ENCODE measurements at regions not wholly inside any gene's neighbourhood (a gene's known extent, or its start where the extent isn't known, plus 50 kb on each side); places are given as distances from the start of the nearest gene placed in this dataset.

DNA sequence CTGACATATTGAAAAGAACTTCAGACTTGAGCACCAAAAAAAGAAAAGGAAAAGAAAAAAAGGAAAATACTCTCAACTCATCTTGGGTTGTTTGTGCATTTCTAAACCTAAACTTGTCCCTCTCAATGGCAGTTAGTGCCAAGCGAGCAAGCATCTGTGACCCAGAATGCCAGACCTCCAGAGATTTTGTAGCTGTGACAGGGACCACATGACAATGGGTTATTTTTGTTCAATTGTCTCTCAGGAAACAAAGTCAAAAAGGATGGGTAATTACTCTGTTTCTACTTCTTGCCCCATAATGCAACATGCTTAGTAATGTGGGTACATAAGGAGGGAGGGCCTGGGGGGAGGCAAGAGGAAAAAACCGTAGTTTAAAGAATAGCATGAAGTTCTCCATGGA, 285.7 kb upstream of the RTL1 start:
- no peak for DNase-seq (ENCODE audit: extremely low read depth in 1 of 2, low read depth in 1 of 2)

DNA sequence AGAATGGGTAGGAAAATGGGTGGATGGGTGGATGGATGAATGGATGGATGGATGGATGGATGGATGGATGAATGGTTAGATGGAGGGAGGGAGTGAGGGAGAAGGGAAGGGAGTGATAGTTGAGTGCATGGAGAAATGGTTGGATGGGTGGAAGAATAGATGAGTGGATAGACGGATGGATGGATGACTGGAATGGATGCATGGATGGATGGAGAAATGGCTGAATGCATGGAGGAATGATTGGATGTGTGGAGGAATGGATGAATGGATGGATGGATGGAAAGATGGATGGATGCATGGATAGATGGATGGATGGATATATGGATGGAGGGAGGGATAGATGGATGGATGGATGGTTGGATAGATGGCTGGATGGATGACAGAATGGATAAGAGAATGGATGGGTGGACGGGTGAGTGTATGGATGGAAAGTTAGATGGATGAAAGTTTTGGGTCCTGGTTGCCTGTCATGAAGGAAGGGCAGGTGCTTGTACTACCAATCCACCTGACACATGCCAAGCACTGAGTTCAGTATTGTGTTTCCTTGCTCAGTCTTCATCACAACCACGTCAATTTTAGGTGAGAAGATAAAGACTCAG, 286.5 kb upstream of the RTL1 start:
- DNase-seq (ENCODE audit: extremely low read depth in 1 of 2, low read depth in 1 of 2) = no peak

GRCh38 chr14:101191101-101191720, 287.7 kb upstream of the RTL1 start:
- no peak for DNase-seq (ENCODE audit: extremely low read depth in 1 of 2, low read depth in 1 of 2)

DNA sequence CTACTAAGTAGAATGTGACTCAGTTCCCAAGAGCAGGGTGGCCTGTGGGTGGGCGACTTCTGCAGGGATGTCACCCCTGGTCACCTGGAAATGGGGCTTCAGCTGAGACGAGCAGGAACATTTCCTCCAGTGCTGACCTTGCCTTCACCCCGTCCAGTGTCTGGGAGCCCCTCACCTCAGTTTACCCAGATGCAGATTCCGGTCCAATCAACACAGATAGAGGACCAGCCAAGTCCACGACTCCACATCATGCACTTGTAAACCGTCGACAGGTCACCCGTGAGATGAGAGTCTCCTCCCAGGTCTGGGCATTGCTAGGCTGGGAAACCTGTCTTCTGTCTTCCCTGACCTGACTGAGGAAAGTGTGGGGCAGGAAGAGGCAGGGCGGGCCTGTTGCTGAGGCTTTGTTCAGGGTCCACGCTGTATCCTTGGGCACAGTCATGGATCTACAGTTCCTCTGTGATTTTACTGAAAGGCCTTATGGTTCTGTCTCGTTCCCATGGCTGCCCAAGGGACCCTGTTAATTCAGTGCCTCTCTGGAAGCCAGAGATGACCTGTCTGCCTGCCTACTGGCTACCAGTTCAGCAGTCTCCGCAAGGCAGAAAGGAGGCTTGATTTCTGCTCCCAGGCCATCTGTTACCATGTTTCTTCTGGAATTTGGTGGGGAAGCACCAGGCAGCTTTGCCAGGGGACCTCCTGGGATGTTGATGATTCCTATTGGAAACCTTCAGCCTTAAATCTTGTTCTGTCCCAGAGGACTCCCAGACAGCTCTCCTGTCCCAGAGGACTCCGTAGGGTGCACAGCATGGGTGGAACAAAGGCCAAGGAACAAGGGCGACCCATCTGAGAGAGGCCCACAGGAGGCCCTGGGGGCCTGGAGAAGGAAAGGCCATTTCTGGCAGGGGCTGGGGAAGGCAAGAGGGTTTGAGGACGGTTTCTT, 288.5 kb upstream of the RTL1 start:
- DNase-seq (ENCODE audit: extremely low read depth in 1 of 2, low read depth in 1 of 2) = no peak

- DNase-seq (ENCODE audit: extremely low read depth in 1 of 2, low read depth in 1 of 2) = no peak
These were observed 289.1 kb upstream of the RTL1 start for GRCh38 chr14:101192661-101193000.

GRCh38 chr14:101193106-101193844, 289.8 kb upstream of the RTL1 start:
- DNase-seq (ENCODE audit: extremely low read depth in 1 of 2, low read depth in 1 of 2) = no peak

DNA sequence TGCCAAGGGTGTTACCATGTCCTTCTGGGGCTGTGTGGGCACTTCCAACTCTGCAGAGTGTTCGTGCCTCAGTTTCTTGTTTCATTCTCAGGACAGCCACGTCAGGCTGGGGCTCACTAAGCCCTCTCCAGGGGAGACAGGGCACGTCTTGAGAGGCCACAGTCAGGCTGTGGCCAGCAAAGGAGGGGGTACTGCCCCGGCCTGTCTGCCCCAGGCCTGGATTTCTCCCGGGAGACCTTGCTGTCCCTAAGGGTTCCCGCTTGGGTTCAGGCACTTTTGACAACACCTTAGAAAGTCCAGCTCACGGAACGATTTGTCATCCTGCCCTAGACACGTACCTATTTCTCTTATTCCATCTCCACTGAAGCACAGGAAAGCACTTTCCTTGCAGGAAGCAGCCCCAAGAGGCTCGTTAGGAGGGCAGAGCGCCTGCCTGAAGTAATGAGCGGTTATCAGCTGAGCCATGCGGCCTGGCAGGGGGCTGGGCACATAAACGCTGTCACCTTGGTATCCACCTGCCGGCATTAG, 290.4 kb upstream of the RTL1 start:
- no peak for DNase-seq (ENCODE audit: extremely low read depth in 1 of 2, low read depth in 1 of 2)

DNA sequence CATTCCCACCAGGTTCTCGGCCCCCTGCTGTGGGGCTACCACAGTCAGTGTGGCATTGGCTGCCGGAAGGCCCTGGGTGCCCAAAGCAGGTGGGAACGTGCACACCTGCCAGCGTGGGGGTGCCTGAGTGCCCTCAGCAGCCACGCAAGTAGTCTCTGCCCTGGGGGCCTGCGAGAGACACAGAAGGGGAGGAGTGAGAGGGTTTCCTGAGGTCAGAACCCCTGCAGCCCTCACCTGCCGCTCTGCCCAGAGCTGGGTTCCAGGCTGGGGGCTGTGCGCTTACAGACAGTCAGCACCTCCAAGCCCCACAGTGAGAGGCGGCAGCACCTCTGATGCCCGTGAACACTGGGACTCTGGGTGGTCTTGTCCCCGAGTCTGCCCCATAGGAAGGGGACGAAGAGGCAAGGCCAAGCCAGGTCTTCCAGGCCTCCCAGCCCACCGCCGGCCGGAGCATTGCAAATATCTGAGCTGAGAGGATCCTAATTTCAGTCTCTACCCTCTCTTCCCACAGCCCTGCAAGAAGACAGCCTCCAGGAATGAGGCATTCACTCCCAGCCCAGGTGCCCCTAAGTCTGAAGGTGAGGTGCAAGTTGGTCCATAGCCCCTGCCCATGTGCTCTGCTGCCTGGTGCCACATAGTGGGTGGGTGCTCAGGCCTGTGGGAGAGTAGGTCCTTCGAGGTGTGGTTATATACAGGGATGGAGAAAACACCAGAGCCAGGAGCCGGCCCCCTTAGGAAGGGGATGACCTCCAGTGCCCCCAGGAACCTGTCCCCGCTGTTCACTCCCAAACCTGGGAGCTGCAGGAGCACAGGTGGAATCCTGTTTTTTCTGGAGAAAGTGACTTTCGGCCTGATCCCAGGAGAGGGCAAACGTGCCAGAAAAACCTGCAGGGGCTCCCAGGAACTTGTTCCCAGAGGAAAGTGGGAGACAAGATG, 291.1 kb upstream of the RTL1 start:
- no peak for DNase-seq (ENCODE audit: extremely low read depth in 1 of 2, low read depth in 1 of 2)

DNA sequence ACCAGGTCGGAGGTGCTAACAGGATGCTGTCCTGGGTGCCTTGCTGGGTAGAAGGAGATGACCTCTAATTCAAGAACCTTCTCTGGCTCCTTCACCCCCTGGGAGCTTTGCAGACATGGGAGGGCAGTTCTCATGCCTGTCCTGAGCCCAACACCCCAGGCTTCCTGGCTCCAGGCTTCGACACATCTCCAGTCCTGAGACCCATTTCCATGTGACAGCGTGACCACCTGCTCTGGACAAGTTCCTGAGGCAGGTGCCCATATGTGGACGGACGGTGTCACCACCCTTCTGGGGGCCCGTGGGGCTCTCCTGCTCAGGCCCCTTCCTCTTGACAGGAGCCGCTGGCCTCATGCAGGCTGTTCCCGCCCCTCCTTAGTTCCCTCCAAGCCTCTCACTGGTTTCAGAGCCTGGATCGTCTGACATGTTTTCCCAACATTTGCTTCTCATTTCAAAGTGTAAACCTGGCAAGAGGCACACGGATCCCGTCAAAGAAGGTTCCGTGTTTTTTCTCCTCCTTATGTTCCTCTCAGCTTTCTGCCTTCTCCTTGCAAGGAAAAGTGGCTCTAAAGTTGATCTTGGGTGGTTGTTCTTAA, 291.9 kb upstream of the RTL1 start:
- no peak for DNase-seq (ENCODE audit: extremely low read depth in 1 of 2, low read depth in 1 of 2)

DNA sequence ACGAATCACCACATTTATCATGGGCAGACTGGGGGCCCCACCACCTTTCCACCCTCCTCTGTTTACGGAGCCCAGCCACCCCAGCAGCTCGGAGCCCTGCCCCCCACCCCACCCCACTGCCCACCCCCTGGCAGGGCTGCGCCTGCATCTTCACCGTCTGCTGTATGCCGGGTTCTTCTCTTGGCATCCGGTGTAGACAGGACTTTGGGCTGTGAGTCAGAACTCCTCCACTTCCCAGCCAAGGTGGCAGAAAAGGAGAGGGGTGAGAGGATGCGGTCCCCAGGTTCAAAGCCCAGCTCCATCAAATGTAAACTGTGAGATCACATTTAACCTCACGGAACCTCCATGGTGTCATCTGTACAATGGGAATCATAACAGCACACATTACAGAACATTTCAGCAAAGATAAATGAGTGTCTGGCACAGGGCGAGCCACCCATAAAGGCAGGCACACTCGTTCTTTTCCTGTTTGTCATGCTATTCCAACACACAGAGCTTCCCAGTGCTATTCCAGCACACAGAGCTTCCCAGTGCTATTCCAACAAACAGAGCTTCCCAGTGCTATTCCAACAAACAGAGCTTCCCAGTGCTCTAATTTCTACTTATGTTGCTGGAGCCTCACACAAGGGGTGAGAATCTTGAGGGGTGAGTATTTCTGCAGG, 292.7 kb upstream of the RTL1 start:
- no peak for DNase-seq (ENCODE audit: extremely low read depth in 1 of 2, low read depth in 1 of 2)

- no peak for DNase-seq (ENCODE audit: extremely low read depth in 1 of 2, low read depth in 1 of 2)
These were observed 293.5 kb upstream of the RTL1 start for GRCh38 chr14:101196795-101197590.

- DNase-seq (ENCODE audit: extremely low read depth in 1 of 2, low read depth in 1 of 2) = no peak
These were observed 294.3 kb upstream of the RTL1 start for GRCh38 chr14:101197595-101198397.

DNA sequence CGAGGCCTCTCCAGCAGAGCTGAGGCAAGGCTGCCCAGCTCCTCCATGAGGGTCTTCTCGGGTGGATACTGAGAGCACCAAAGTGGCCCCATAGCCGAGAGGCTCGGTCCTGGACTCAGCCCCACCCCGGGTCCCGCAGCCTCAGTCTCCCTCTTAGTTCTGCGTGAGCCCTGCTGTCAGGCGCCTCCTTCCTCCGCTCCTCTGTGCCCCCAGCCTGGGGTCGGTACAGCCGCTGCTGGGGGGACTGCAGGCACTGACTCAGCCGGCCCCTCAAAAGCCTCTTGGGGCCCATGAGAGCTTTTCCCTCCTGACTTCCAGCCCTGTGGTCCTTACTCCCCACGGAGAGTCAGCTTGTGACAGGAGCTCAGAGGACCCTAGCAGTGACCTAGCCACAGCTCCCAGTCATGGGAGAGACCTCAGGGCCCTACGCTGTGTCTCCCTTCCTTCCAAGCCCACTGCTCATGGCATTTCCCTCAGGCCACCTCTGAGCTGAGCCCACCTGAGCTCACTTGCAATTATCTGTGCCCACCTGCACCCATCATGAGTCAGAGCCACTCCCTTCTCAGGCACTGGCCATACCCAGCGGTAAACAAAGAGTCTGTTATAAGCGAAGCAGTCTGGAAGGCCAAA, 295.0 kb upstream of the RTL1 start:
- no peak for DNase-seq (ENCODE audit: extremely low read depth in 1 of 2, low read depth in 1 of 2)

GRCh38 chr14:101199028-101199770, 295.7 kb upstream of the RTL1 start:
- DNase-seq (ENCODE audit: extremely low read depth in 1 of 2, low read depth in 1 of 2) = no peak

GRCh38 chr14:101200008-101200649, 296.6 kb upstream of the RTL1 start:
- no peak for DNase-seq (ENCODE audit: extremely low read depth in 1 of 2, low read depth in 1 of 2)
